Activated T-cell treated with anti-CD3 and anti-CD28 coated beads, Interleukin-2, amount 50 U/mL, for 24 hours (primary cell): ENCODE measurements at regions not wholly inside any gene's neighbourhood (a gene's known extent, or its start where the extent isn't known, plus 50 kb on each side); places are given as distances from the start of the nearest gene placed in this dataset.
"Not testable (repeated sequence)": the region's sequence is repeated elsewhere in the genome, so short reads cannot be mapped to it uniquely, and the experiment has no call there.

Source experiments
- DNase-seq: peaks from one replicate; pipeline ENCODE4 v3.0.0-alpha.2; 2020
- H3K27ac Mint-ChIP-seq: 2 replicates; pipeline ENCODE4 v1.8.0; 2020; ENCODE audit warnings: mild to moderate bottlenecking, mixed read lengths
- H3K27me3 Mint-ChIP-seq: 2 replicates; pipeline ENCODE4 v1.8.0; 2020; ENCODE audit warnings: mixed read lengths
- H3K36me3 Mint-ChIP-seq: 2 replicates; pipeline ENCODE4 v1.8.0; 2020; ENCODE audit warnings: low read depth, mixed read lengths
- H3K4me1 Mint-ChIP-seq: 2 replicates; pipeline ENCODE4 v1.8.0; 2020; ENCODE audit warnings: low read depth, mixed read lengths
- H3K4me3 Mint-ChIP-seq: 2 replicates; pipeline ENCODE4 v1.8.0; 2020; ENCODE audit warnings: mild to moderate bottlenecking, moderate library complexity, mixed read lengths
- H3K9me3 Mint-ChIP-seq: 2 replicates; pipeline ENCODE4 v1.8.0; 2020; ENCODE audit warnings: mixed read lengths

- DNase-seq, H3K27ac Mint-ChIP-seq, H3K9me3 Mint-ChIP-seq, H3K36me3 Mint-ChIP-seq, H3K4me3 Mint-ChIP-seq, H3K4me1 Mint-ChIP-seq, H3K27me3 Mint-ChIP-seq: not testable (repeated sequence)
These were observed 378.2 kb downstream of the PTH2R start for GRCh38 chr2:208784774-208785173.

- Mint-ChIP-seq H3K36me3 (no peaks in the 10 kb centered on the region), H3K4me1 (no peaks in the 10 kb centered on the region), H3K27me3 (no peaks in the 10 kb centered on the region), H3K27ac (no peak overlapping the region), H3K9me3 (no peaks in the 10 kb centered on the region), H3K4me3 (no peak overlapping the region)
- DNase-seq: no peak
These were observed 384.7 kb downstream of the PTH2R start for GRCh38 chr2:208791257-208791656.

- DNase-seq: no peak
- H3K4me3 Mint-ChIP-seq: no peak overlapping the region
- no peaks in the 10 kb centered on the region for H3K4me1 Mint-ChIP-seq
- H3K36me3 Mint-ChIP-seq: no peaks in the 10 kb centered on the region
- no peaks in the 10 kb centered on the region for H3K27me3 Mint-ChIP-seq
- no peak overlapping the region for H3K27ac Mint-ChIP-seq
- H3K9me3 Mint-ChIP-seq: no peaks in the 10 kb centered on the region
These were observed 386.2 kb downstream of the PTH2R start for GRCh38 chr2:208792766-208793165.

GRCh38 chr2:208793434-208793833 is 386.8 kb downstream of the PTH2R start:
- Mint-ChIP-seq H3K27ac (no peak overlapping the region), H3K4me1 (no peaks in the 10 kb centered on the region), H3K9me3 (no peaks in the 10 kb centered on the region), H3K36me3 (no peaks in the 10 kb centered on the region), H3K27me3 (no peaks in the 10 kb centered on the region), H3K4me3 (no peak overlapping the region)
- DNase-seq: no peak

- Mint-ChIP-seq H3K27ac (no peak overlapping the region), H3K4me3 (no peak overlapping the region), H3K36me3 (no peaks in the 10 kb centered on the region), H3K27me3 (no peaks in the 10 kb centered on the region), H3K4me1 (no peaks in the 10 kb centered on the region), H3K9me3 (no peaks in the 10 kb centered on the region)
- DNase-seq: no peak
These were observed 387.8 kb downstream of the PTH2R start for GRCh38 chr2:208794288-208794975.

- no peaks in the 10 kb centered on the region for H3K9me3 Mint-ChIP-seq
- no peak overlapping the region for H3K27ac Mint-ChIP-seq
- DNase-seq: no peak
- no peaks in the 10 kb centered on the region for H3K36me3 Mint-ChIP-seq
- no peaks in the 10 kb centered on the region for H3K27me3 Mint-ChIP-seq
- H3K4me3 Mint-ChIP-seq: no peak overlapping the region
- H3K4me1 Mint-ChIP-seq: no peaks in the 10 kb centered on the region
These were observed 392.1 kb downstream of the PTH2R start for GRCh38 chr2:208798698-208799097.

GRCh38 chr2:208799397-208799796 is 392.8 kb downstream of the PTH2R start:
- no peaks in the 10 kb centered on the region for H3K9me3 Mint-ChIP-seq
- no peak overlapping the region for H3K27ac Mint-ChIP-seq
- no peaks in the 10 kb centered on the region for H3K4me1 Mint-ChIP-seq
- no peak for DNase-seq
- H3K36me3 Mint-ChIP-seq: no peaks in the 10 kb centered on the region
- H3K4me3 Mint-ChIP-seq: no peak overlapping the region
- H3K27me3 Mint-ChIP-seq: no peaks in the 10 kb centered on the region

GRCh38 chr2:208800887-208801286 is 394.3 kb downstream of the PTH2R start:
- H3K27ac Mint-ChIP-seq, H3K9me3 Mint-ChIP-seq, H3K4me1 Mint-ChIP-seq, H3K36me3 Mint-ChIP-seq, DNase-seq, H3K4me3 Mint-ChIP-seq, H3K27me3 Mint-ChIP-seq: not testable (repeated sequence)

- Mint-ChIP-seq H3K4me3 (no peak overlapping the region), H3K9me3 (no peaks in the 10 kb centered on the region), H3K27me3 (no peaks in the 10 kb centered on the region), H3K4me1 (no peaks in the 10 kb centered on the region), H3K27ac (no peak overlapping the region), H3K36me3 (no peaks in the 10 kb centered on the region)
- DNase-seq: no peak
These were observed 401.2 kb downstream of the PTH2R start for GRCh38 chr2:208807756-208808155.

GRCh38 chr2:208811885-208812284 is 405.3 kb downstream of the PTH2R start:
- H3K36me3 Mint-ChIP-seq, DNase-seq, H3K4me3 Mint-ChIP-seq, H3K27me3 Mint-ChIP-seq, H3K27ac Mint-ChIP-seq, H3K4me1 Mint-ChIP-seq, H3K9me3 Mint-ChIP-seq: not testable (repeated sequence)

- Mint-ChIP-seq H3K9me3 (no peaks in the 10 kb centered on the region), H3K4me3 (no peak overlapping the region), H3K36me3 (no peaks in the 10 kb centered on the region), H3K4me1 (no peaks in the 10 kb centered on the region), H3K27me3 (no peaks in the 10 kb centered on the region), H3K27ac (no peak overlapping the region)
- no peak for DNase-seq
These were observed 412.6 kb downstream of the PTH2R start for GRCh38 chr2:208819190-208819589.

- DNase-seq: no peak
- Mint-ChIP-seq H3K9me3 (no peaks in the 10 kb centered on the region), H3K4me1 (no peaks in the 10 kb centered on the region), H3K27ac (no peak overlapping the region), H3K36me3 (no peaks in the 10 kb centered on the region), H3K27me3 (no peaks in the 10 kb centered on the region), H3K4me3 (no peak overlapping the region)
These were observed 413.6 kb downstream of the PTH2R start for GRCh38 chr2:208820014-208820688.

GRCh38 chr2:208827109-208827508 is 420.5 kb downstream of the PTH2R start:
- DNase-seq: no peak
- H3K27me3 Mint-ChIP-seq: no peaks in the 10 kb centered on the region
- H3K4me1 Mint-ChIP-seq: no peaks in the 10 kb centered on the region
- H3K36me3 Mint-ChIP-seq: no peaks in the 10 kb centered on the region
- no peak overlapping the region for H3K27ac Mint-ChIP-seq
- no peaks in the 10 kb centered on the region for H3K9me3 Mint-ChIP-seq
- H3K4me3 Mint-ChIP-seq: no peak overlapping the region

- H3K27ac Mint-ChIP-seq: no peak overlapping the region
- H3K4me1 Mint-ChIP-seq: no peaks in the 10 kb centered on the region
- no peak for DNase-seq
- no peaks in the 10 kb centered on the region for H3K9me3 Mint-ChIP-seq
- no peaks in the 10 kb centered on the region for H3K27me3 Mint-ChIP-seq
- no peaks in the 10 kb centered on the region for H3K36me3 Mint-ChIP-seq
- H3K4me3 Mint-ChIP-seq: no peak overlapping the region
These were observed 421.1 kb downstream of the PTH2R start for GRCh38 chr2:208827549-208828221.

GRCh38 chr2:208830203-208830602 is 423.6 kb downstream of the PTH2R start:
- Mint-ChIP-seq H3K36me3 (no peaks in the 10 kb centered on the region), H3K27ac (no peak overlapping the region), H3K9me3 (no peaks in the 10 kb centered on the region), H3K4me3 (no peak overlapping the region), H3K4me1 (no peaks in the 10 kb centered on the region), H3K27me3 (no peaks in the 10 kb centered on the region)
- DNase-seq: no peak
